ENCODE measurements at regions not wholly inside any gene's neighbourhood (a gene's known extent, or its start where the extent isn't known, plus 50 kb on each side); places are given as distances from the start of the nearest gene placed in this dataset.
A peak's percentile ranks its signal among the peaks of the same experiment; 100 is the strongest.
"Not testable (repeated sequence)": the region's sequence is repeated elsewhere in the genome, so short reads cannot be mapped to it uniquely, and the experiment has no call there.

GRCh38 chr6:118367314-118367713, 180.8 kb upstream of the PLN start:
- no peak for DNase-seq

GRCh38 chr6:118370722-118371121, 177.4 kb upstream of the PLN start:
- DNase-seq, result no peak

DNA sequence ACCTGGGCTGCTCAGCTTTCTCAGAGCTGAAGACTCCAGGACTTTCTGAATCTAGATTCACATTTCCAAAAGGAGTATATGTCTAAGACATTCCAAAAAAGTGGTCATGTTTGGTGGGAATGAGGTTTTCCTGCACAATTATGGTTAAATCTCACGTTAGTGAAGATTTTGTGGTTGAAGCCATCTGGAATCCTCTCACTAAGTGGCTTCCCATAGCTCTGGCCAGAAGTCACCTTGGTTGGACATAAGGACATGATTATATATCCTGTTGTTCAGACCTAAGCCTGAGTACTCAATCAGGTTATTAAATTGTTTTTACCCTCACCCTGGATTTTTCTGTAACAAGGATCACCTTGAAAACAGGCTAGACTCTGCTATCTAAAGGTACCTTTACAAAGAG, 176.1 kb upstream of the PLN start:
- DNase-seq, result no peak

- peak; percentile 37 for DNase-seq
Observed at GRCh38 chr6:118372413-118372812, 175.7 kb upstream of the PLN start.

DNA sequence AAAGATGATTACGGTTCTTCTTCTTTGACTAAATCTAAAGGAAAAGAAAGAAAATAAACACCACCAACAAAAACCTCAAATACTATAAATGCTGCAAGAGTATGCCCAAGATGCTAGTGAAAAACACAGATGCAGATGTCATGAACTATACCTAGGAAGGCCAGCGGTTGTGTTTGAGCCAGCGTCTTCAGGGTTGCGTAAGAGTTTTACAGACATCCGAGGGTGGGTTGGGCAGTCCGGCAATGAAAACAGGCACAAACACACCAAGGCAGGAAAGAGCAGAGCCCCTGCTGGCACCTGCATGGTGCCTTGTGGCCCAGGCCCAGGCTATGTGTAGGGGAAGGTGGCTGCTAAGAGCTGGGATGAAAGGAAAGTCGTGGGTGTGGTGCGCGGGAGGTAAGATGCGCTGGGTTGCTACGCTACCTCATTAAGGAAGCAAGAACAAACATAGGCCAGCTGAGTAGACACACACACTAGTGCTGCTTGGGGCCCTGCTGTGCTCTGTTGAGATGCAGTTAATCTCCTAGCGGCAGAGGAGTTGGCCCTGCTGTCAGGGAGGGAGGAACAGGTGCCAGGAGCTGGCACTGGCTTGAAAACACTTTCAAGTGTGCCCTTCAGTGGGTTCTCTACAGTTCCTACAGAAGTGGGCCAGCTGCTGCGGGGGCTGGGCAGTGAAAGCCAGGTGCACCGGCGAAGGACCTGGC, 170.2 kb upstream of the PLN start:
- peak; percentile 100 for DNase-seq

- not testable (repeated sequence) for DNase-seq
Observed at GRCh38 chr6:118380620-118381019, 167.5 kb upstream of the PLN start.

- peak; percentile 37 for DNase-seq
Observed at GRCh38 chr6:118382126-118382525, 166.0 kb upstream of the PLN start.

DNA sequence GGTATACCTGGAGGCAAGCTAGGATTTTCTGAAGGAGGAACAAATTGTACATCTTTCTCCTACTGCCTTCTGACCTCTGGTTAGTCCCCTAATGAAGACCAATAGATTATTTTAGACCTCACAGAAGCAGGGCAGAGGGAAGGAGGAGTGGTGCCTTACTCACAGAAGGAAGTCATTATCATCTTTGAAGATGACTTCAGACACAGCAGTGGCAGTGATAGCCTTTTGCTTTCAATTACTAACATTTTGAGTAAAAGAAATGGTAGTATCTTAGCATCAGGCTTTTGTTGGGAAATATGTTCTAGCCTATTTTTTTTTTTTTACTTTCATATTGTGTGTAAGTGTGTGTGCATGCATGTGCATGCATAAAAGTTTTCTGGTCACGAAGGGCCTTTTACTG, 164.2 kb upstream of the PLN start:
- no peak for DNase-seq

- no peak for DNase-seq
Observed at GRCh38 chr6:118386975-118387374, 161.1 kb upstream of the PLN start.

DNA sequence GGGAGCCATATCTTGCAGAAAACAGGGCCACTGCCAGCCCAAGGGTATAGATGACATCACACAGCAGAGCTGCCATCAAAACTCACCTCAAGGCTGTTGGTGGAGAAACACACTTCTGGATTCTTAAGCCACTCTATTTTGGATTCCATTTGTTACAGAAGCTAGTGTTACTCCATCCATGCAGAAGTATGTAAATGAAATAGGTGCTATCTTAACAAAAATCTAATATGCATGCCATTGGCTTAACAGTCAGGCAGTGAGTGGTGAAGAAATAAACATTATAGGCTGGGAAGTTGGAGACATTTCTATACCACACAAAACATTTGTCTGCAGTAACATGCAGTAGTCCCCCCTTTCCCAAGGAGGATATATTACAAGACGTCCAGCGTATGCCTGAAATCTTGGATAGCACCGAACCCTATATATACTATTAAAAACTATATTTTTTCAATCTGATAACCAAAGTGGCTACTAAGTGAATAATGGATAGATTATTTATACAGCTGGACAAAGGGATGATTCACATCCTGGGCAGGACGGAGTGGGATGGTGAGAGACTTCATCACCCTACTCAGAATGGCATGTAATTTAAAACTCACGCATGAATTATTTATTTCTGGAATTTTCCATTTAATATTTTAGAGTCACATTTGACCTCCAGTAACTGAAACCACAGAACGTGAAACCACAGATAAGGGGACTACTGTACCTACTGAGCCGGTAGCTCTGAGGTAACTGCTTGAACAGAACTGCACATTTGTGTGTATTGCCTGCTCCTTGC, 160.0 kb upstream of the PLN start:
- no peak for DNase-seq

DNA sequence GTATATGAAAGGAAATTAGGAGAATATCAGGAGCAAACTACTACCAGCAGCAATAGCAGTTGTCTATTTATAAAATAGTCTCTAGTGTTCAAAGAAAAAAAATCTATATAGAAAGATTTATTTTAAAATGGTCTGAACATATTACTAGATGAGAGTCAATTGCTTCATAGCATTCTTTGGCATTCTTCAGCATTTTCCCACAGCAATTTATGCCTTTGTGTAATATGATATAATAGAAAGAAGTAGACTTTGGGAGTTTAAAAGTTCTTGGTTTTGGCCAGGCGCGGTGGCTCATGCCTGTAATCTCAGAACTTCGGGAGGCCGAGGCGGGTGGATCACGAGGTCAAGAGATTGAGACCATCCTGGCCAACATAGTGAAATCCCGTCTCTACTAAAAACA, 157.0 kb upstream of the PLN start:
- no peak for DNase-seq

GRCh38 chr6:118394106-118394505, 154.0 kb upstream of the PLN start:
- no peak for DNase-seq

DNA sequence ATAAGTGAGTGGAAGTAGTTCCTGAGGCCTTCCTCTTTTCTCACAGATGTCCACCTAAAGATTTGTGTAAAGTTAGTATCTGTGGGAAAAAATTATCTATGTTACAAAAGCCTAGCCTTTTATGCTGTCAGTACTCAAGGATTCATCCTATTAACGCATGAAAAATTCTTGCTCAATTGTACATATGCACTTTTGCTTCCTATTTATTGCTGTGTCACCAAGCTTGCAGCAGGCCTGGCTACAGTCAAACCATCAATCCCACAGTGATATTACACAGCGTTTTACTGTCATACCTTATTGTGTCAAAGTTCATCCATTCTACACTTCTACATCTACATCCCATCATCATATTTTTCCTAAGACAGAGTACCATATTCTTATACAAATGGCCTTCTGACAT, 151.1 kb upstream of the PLN start:
- DNase-seq, result no peak

- peak; percentile 24 for DNase-seq
Observed at GRCh38 chr6:118397671-118398465, 150.2 kb upstream of the PLN start.

- no peak for DNase-seq
Observed at GRCh38 chr6:118400098-118400497, 148.0 kb upstream of the PLN start.

- no peak for DNase-seq
Observed at GRCh38 chr6:118400582-118400981, 147.5 kb upstream of the PLN start.

- peak; percentile 31 for DNase-seq
Observed at GRCh38 chr6:118401325-118401975, 146.6 kb upstream of the PLN start.

DNA sequence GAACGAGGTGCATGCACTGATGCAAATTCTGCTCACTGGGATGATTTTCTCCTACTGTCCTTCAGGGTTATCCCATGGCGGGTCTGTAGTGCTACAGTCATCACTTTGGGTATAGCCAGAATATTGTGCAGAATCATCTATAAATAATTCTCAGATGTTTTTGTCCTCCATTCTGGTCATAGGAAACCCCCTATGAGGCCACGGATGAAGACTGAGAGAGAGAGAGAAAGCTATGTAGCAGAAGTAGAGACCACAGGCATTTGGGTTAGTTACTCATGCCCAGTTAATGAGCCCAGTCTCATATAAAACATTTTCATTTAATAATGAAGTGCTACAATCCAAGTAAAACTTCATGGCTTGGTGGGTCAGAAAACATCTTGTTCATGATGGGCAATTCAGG, 145.1 kb upstream of the PLN start:
- no peak for DNase-seq

- DNase-seq, result no peak
Observed at GRCh38 chr6:118408863-118409262, 139.2 kb upstream of the PLN start.

- DNase-seq, result no peak
Observed at GRCh38 chr6:118410001-118410400, 138.1 kb upstream of the PLN start.
